Gastrocnemius medialis (tissue), 4 donors: ENCODE measurements at regions not wholly inside any gene's neighbourhood (a gene's known extent, or its start where the extent isn't known, plus 50 kb on each side); places are given as distances from the start of the nearest gene placed in this dataset.

Experiments
- ATAC-seq, 2 donors: fragments of 150-250 bp; one replicate each; pipeline ENCODE4 v1.9.1; 2016
- DNase-seq, 2 donors: peaks; one replicate each; pipeline ENCODE4 v3.0.0-alpha.2; 2019
- H3K27ac ChIP-seq, 4 donors: fragments of 200-600 bp; sonication (generic); 1 replicate in 1 of 4; 2 replicates in 3 of 4; pipeline ENCODE4 v1.5.1; 2016 to 2018; ENCODE audit warnings: mild to moderate bottlenecking in 2 of 4, moderate library complexity in 1 of 4
- H3K27me3 ChIP-seq, 3 donors: fragments of 200-600 bp; sonication (generic) in 2 of 3; 1 replicate in 1 of 3; 2 replicates in 2 of 3; pipeline versions ENCODE4 v1.5.1 to v1.6.0; 2016 to 2019; ENCODE audit warnings: mild to moderate bottlenecking in 1 of 3, moderate library complexity in 1 of 3
- H3K36me3 ChIP-seq, 2 donors: fragments of 200-600 bp; sonication (generic) in 1 of 2; one replicate each; pipeline ENCODE4 v1.5.1; 2017 to 2018
- H3K4me1 ChIP-seq, 2 donors: fragments of 200-600 bp; sonication (generic) in 1 of 2; one replicate each; pipeline ENCODE4 v1.5.1; 2016 to 2017; ENCODE audit warnings: mild to moderate bottlenecking in 2 of 2
- H3K4me3 ChIP-seq, 4 donors: fragments of 200-600 bp; sonication (generic) in 3 of 4; 1 replicate in 1 of 4; 2 replicates in 3 of 4; pipeline ENCODE4 v1.5.1; 2016 to 2019; ENCODE audit warnings: mild to moderate bottlenecking in 2 of 4
- H3K9me3 ChIP-seq, 3 donors: fragments of 200-600 bp; sonication (generic) in 2 of 3; 1 replicate in 1 of 3; 2 replicates in 2 of 3; pipeline ENCODE4 v1.5.1; 2016 to 2019
- POLR2A ChIP-seq, 2 donors: fragments of 450-650 bp; IDR thresholded peaks; one replicate each; pipeline ENCODE4 v1.6.1; 2017; ENCODE audit warnings: antibody characterized with exemption in 2 of 2, mild to moderate bottlenecking in 2 of 2, moderate library complexity in 2 of 2
- in situ Hi-C, 4 donors: fragments of 200-750 bp; cut with MboI; loops; one replicate each; pipeline versions ENCODE4 v1.15.0 to v1.8.0; 2017; ENCODE audit warnings: low sequenced_read_pairs in 4 of 4
- intact Hi-C: fragments of 100-400 bp; cut with DNase I; formaldehyde crosslinking; loops from one replicate; pipeline ENCODE4 v1.15.1; 2023; ENCODE audit warnings: low total_unique reads
- TF ChIP-seq, protein P1 (sequence below), 5 experiments: fragments of 450-650 bp in 3 of 5; fragments of 200-600 bp in 2 of 5; sonication (generic) in 2 of 5; IDR thresholded peaks in 4 of 5; conservative IDR thresholded peaks in 1 of 5; 1 replicate in 4 of 5; 2 replicates in 1 of 5; pipeline ENCODE4 v1.5.1; 2016 to 2019; ENCODE audit warnings: antibody characterized with exemption in 5 of 5, mild to moderate bottlenecking in 3 of 5, moderate library complexity in 3 of 5

DNA sequence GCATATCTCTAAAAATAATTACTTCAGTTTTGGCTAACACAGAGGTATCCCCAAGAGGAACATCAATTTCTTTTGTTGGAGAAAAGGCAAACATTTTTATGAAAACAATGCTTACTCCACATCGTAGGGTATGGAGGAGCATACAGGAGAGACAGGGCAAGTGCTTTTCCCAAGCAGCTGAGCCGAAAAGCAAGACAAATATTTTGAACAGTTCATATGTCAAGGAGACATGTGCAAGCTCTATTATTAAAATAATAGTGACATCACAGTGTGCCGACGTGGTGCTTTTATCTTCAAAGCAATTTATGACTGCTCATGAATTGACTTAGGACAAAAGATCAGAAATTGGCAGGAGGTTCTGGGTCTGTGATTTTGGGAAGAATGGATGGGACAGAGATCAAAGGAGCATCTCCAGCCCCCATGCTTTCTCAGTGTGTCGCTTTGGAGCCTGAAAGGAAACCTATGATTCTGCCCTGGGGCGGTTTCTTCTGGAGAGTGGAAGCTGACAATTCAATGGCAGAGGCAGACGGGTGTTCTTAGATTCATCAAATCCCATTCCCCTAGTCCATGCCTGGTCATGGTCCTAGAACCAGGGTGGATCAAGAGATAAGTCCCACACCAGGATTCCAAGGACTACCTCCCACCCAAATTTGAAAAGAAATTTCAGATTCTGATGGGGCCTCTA, 97.1 kb downstream of the JCAD start:
- DNase-seq (no peak), ATAC-seq (no peak)
- no peaks in the 10 kb centered on the region for H3K27me3 ChIP-seq
- no peaks in the 10 kb centered on the region for H3K9me3 ChIP-seq
- H3K4me1 ChIP-seq: peaks cover 5 to 11% of the 10 kb centered on the region in 2 donors
- H3K4me3 ChIP-seq: no peak overlapping the region
- H3K36me3 ChIP-seq: no peaks in the 10 kb centered on the region
- TF ChIP-seq POLR2A (IDR thresholded peaks at IDR 0.05): no peak
- TF ChIP-seq, protein P1, sequence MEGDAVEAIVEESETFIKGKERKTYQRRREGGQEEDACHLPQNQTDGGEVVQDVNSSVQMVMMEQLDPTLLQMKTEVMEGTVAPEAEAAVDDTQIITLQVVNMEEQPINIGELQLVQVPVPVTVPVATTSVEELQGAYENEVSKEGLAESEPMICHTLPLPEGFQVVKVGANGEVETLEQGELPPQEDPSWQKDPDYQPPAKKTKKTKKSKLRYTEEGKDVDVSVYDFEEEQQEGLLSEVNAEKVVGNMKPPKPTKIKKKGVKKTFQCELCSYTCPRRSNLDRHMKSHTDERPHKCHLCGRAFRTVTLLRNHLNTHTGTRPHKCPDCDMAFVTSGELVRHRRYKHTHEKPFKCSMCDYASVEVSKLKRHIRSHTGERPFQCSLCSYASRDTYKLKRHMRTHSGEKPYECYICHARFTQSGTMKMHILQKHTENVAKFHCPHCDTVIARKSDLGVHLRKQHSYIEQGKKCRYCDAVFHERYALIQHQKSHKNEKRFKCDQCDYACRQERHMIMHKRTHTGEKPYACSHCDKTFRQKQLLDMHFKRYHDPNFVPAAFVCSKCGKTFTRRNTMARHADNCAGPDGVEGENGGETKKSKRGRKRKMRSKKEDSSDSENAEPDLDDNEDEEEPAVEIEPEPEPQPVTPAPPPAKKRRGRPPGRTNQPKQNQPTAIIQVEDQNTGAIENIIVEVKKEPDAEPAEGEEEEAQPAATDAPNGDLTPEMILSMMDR (IDR thresholded peaks at IDR 0.05 in 4 of 5, conservative IDR thresholded peaks at IDR 0.05 in 1 of 5): no peak
- intact Hi-C loops: no loop called here
- in situ Hi-C loops: loop anchor here in 2 of 4 donors (25.0 kb wide), 1 partner anchor 325 kb away; the partner anchor contains the start of gene SVIL (in 2 of the 2)
- no peak overlapping the region for H3K27ac ChIP-seq

DNA sequence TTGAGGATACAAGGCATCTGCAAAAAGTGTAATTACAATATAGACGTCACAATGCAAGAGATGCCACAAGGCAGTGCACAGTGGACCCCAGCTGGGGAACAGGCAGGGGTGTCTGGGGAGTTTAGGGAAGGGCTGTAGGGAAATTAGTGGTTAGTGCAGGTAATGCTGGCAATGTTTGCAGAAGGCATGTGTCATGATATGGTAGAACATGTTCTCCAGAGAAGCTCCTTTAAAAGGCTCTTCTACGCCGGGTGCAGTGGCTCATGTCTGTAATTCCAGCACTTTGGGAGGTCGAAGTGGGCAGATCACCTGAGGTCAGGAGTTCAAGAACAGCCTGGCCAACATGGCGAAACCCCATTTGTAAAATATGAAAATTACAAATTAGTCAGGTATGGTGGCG, 98.0 kb downstream of the JCAD start:
- Histone ChIP-seq H3K36me3 (no peaks in the 10 kb centered on the region), H3K27ac (no peak overlapping the region), H3K4me3 (no peak overlapping the region), H3K9me3 (no peaks in the 10 kb centered on the region), H3K4me1 (peaks cover 5 to 12% of the 10 kb centered on the region in 2 donors), H3K27me3 (no peaks in the 10 kb centered on the region)
- no peak for TF ChIP-seq POLR2A (IDR thresholded peaks at IDR 0.05)
- TF ChIP-seq, protein P1 (IDR thresholded peaks at IDR 0.05 in 4 of 5, conservative IDR thresholded peaks at IDR 0.05 in 1 of 5): no peak
- no peak for ATAC-seq
- in situ Hi-C loops: loop anchor here in 2 of 4 donors (25.0 kb wide), 1 partner anchor 324 kb away; the partner anchor contains the start of gene SVIL (in 2 of the 2)
- DNase-seq: no peak
- intact Hi-C loops: no loop called here

DNA sequence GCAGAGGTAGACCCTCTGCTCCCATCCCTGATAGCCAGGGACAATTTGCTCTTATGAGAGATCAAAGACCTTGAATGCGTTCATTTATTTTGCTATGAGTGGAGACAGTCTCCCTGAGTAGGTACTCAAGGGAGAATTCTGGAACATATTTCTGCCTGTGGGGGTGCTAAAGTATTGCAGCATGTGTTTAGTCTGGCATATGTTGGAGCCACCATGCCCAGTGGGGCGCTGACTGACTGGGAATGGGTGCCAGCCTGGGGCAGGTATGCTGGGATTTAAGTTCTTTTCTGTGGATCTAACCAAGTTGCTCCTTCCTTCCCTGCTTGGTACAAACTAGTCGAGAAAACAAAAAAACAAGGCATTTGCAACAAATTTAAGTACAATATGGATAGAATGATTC, 99.1 kb downstream of the JCAD start:
- TF ChIP-seq, protein P1 (IDR thresholded peaks at IDR 0.05 in 4 of 5, conservative IDR thresholded peaks at IDR 0.05 in 1 of 5): no peak
- no peak for TF ChIP-seq POLR2A (IDR thresholded peaks at IDR 0.05)
- intact Hi-C loops (no loop called here), in situ Hi-C loops (loop anchor here in 2 of 4 donors (25.0 kb wide), 1 partner anchor 323 kb away; the partner anchor contains the start of gene SVIL (in 2 of the 2))
- peaks cover 5 to 12% of the 10 kb centered on the region in 2 donors for H3K4me1 ChIP-seq
- no peak overlapping the region for H3K4me3 ChIP-seq
- H3K27me3 ChIP-seq: no peaks in the 10 kb centered on the region
- H3K27ac ChIP-seq: no peak overlapping the region
- no peaks in the 10 kb centered on the region for H3K9me3 ChIP-seq
- DNase-seq: no peak
- ATAC-seq: no peak
- H3K36me3 ChIP-seq: no peaks in the 10 kb centered on the region

DNA sequence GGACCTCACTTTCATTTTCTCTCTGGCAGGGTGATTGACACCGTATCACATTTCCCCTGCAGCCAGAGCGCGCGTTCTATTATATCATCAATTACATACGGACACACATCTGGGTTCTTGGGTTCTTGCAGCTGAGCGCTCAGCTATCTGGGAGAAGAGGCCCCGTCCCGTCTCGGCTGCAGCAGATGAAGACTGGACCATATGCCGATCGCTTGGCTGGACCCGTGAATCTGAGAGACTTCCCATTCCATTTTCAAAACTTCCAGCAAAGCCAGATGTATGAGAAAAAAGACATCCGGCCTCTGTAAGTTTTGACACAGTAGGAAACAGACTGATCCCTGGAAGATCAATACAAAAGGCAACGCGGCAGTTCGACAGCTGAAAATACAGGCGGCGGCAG, 99.8 kb downstream of the JCAD start:
- DNase-seq (no peak), ATAC-seq (no peak)
- H3K4me1 ChIP-seq: peaks cover 5 to 12% of the 10 kb centered on the region in 2 donors
- intact Hi-C loops: no loop called here
- TF ChIP-seq, protein P1 (IDR thresholded peaks at IDR 0.05 in 4 of 5, conservative IDR thresholded peaks at IDR 0.05 in 1 of 5): no peak
- TF ChIP-seq POLR2A (IDR thresholded peaks at IDR 0.05): no peak
- H3K9me3 ChIP-seq: no peaks in the 10 kb centered on the region
- H3K36me3 ChIP-seq: no peaks in the 10 kb centered on the region
- no peak overlapping the region for H3K27ac ChIP-seq
- no peak overlapping the region for H3K4me3 ChIP-seq
- in situ Hi-C loops: loop anchor here in 2 of 4 donors (25.0 kb wide), 1 partner anchor 322 kb away; the partner anchor contains the start of gene SVIL (in 2 of the 2)
- no peaks in the 10 kb centered on the region for H3K27me3 ChIP-seq
